GM13977 (cell line): ENCODE measurements at regions not wholly inside any gene's neighbourhood (a gene's known extent, or its start where the extent isn't known, plus 50 kb on each side); places are given as distances from the start of the nearest gene placed in this dataset.
"Not testable (repeated sequence)": the region's sequence is repeated elsewhere in the genome, so short reads cannot be mapped to it uniquely, and the experiment has no call there.

ENCODE experiments used
- DNase-seq: peaks from one replicate; pipeline ENCODE4 v3.0.0; 2012; ENCODE audit warnings: low spot score
- CTCF ChIP-seq: IDR thresholded peaks from 2 replicates; pipeline ENCODE4 v1.5.1; 2012; ENCODE audit warnings: mild to moderate bottlenecking, control low read depth; ENCODE audit not compliant: insufficient read depth; ENCODE audit errors: extremely low read depth, missing control alignments
- in situ Hi-C: fragments of 300-500 bp; cut with MboI; formaldehyde crosslinking; loops from one replicate; pipeline ENCODE4 v1.12.0; 2022; ENCODE audit warnings: low sequenced_read_pairs, low pct_unique_long_range_greater_than_20kb, mixed read lengths, inconsistent platforms; ENCODE audit not compliant: unreplicated experiment

GRCh38 chr1:69077633-69078032 is 490.1 kb upstream of the LRRC7 start:
- in situ Hi-C loops: no loop called here

GRCh38 chr1:69081668-69082067 is 486.1 kb upstream of the LRRC7 start:
- no peak for TF ChIP-seq CTCF
- DNase-seq: no peak
- in situ Hi-C loops: no loop called here

More at GRCh38 chr1:69077633-69078032, 490.1 kb upstream of the LRRC7 start:
- no peak for TF ChIP-seq CTCF
- DNase-seq: no peak

- no peak for TF ChIP-seq CTCF
- in situ Hi-C loops: no loop called here
- no peak for DNase-seq
Measured at GRCh38 chr1:69082312-69082711, 485.4 kb upstream of the LRRC7 start.

- no peak for TF ChIP-seq CTCF
- in situ Hi-C loops: no loop called here
- no peak for DNase-seq
Measured at GRCh38 chr1:69086148-69086547, 481.6 kb upstream of the LRRC7 start.

GRCh38 chr1:69088571-69088970 is 479.2 kb upstream of the LRRC7 start:
- TF ChIP-seq CTCF: no peak
- no peak for DNase-seq
- in situ Hi-C loops: no loop called here

- TF ChIP-seq CTCF: no peak
- in situ Hi-C loops: no loop called here
- no peak for DNase-seq
Measured at GRCh38 chr1:69090170-69090569, 477.6 kb upstream of the LRRC7 start.

GRCh38 chr1:69090752-69091151 is 477.0 kb upstream of the LRRC7 start:
- DNase-seq: no peak
- no peak for TF ChIP-seq CTCF
- in situ Hi-C loops: no loop called here

- DNase-seq, in situ Hi-C loops: not testable (repeated sequence)
Measured at GRCh38 chr1:69102058-69102457, 465.7 kb upstream of the LRRC7 start.
